IPS-18c (cell line): ENCODE measurements at regions not wholly inside any gene's neighbourhood (a gene's known extent, or its start where the extent isn't known, plus 50 kb on each side); places are given as distances from the start of the nearest gene placed in this dataset.

Source experiments
- H3K4me3 ChIP-seq: 2 replicates; pipeline ENCODE4 v1.7.0; 2013; ENCODE audit warnings: low read depth, mild to moderate bottlenecking, low read length, moderate library complexity; ENCODE audit not compliant: insufficient read depth
- H3K9me3 ChIP-seq: one replicate; pipeline ENCODE4 v1.6.1; 2013; ENCODE audit warnings: mild to moderate bottlenecking, low read length, moderate library complexity; ENCODE audit not compliant: control insufficient read depth, insufficient read depth

DNA sequence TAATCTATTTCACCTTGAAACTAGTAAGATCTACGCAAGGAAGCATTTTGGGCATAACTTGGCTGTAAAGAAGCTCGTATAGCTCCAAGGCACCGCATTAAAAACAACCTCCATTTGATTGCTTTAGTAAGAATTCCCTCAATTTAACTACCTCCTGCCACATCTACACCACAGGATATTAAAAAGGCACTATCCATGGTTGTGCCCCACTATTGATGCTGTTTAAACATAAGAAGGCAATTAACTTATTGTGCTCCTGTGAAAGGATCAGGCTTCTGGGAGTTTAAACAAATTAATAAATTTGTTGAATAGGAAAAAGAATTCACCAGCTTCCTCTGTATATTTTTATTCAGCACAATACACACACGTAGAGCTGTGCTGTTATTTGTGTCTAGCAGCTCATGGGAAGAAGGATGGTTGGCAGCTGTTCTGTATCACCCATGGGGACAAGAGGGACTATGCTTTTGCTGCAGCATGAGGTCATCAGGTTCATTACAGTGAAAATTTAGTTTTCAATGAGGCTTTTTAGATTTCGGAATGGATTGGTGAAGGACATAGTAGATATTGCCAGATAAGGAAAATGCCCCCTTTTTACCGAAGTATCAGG is 513.3 kb downstream of the HAO1 start:
- H3K4me3 ChIP-seq = no peak overlapping the region
- no peaks in the 10 kb centered on the region for H3K9me3 ChIP-seq

GRCh38 chr20:7428946-7429345 is 511.3 kb downstream of the HAO1 start:
- no peaks in the 10 kb centered on the region for H3K9me3 ChIP-seq

DNA sequence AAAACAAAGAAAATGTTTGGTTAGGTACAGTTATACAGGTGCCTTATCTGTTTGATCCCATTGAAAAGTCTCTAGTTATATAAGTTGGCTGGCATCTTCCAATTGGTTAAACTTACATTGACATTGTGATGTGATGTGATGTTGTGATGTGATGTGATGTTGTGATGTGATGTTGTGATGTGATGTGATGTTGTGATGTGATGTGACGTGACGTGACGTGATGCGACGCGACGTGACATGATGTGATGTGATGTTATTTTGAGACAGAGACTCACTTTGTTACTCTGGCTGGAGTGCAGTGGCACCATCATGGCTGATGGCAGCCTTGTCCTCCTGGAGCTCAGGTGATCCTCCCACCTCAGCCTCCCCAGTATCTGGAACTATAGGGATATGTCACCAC is 507.6 kb downstream of the HAO1 start:
- H3K9me3 ChIP-seq = no peaks in the 10 kb centered on the region
- H3K4me3 ChIP-seq = no peak overlapping the region

More at GRCh38 chr20:7428946-7429345, 511.3 kb downstream of the HAO1 start:
- no peak overlapping the region for H3K4me3 ChIP-seq

GRCh38 chr20:7437311-7437710 is 502.9 kb downstream of the HAO1 start:
- H3K4me3 ChIP-seq = no peak overlapping the region
- H3K9me3 ChIP-seq = no peaks in the 10 kb centered on the region

- H3K4me3 ChIP-seq = no peak overlapping the region
These were observed 491.0 kb downstream of the HAO1 start for GRCh38 chr20:7449269-7449668.

DNA sequence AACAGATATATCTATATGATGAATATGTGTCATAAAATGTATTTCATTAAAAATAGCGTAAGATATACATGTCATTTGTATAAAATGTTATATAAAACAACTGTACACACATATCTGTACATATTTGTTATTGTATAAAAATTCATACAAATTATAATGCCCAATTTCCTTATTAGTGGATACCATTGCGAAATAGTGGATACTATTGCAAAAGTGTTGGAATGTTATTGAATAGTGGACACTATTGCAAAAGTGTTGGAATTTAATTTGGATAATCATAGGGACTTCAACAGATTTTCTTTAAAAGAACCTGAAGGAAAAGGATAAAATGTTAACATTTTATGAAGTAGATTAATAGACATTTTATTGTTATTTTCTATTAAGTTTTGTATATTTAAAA is 487.4 kb downstream of the HAO1 start:
- H3K4me3 ChIP-seq = no peak overlapping the region
- H3K9me3 ChIP-seq = no peaks in the 10 kb centered on the region

More at GRCh38 chr20:7449269-7449668, 491.0 kb downstream of the HAO1 start:
- H3K9me3 ChIP-seq = no peaks in the 10 kb centered on the region

DNA sequence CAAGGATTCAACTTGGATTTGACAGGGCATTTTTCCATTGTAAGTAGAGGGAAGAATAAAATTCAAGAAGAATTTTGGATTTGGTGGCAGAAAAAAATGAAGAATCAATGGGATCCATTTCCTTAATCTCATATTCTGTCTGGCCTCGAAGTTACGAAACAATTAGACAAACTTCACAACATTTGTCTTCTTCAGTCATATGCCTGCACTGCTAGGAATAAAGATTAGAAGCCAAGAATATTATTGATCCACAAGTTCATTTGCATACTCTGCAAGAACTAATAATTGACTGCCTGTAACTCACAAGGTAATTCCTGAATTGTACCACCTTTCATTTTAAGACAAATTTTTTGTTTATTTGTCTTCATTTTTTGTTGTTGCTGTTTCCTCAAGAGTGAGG is 486.2 kb downstream of the HAO1 start:
- Histone ChIP-seq H3K9me3 (no peaks in the 10 kb centered on the region), H3K4me3 (no peak overlapping the region)

- Histone ChIP-seq H3K4me3 (no peak overlapping the region), H3K9me3 (no peaks in the 10 kb centered on the region)
These were observed 481.8 kb downstream of the HAO1 start for GRCh38 chr20:7458459-7458858.

DNA sequence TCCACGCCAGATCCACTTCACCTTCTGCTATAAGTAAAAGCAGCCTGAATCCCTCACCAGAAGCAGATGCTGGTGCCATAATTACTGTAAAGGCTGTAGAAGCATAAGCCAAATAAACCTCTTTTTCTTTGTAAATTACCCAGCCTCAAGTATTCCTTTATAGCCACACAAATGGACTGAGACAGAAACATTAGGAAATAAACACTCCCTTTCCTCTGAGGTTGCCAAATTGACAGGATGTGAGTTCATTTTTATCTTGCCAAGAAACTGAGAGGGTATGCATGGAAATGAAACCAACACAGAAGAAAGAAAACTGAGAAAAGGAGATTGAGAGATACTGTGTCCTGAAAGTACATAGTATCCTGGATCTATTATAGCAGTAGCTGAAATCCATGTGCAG is 481.2 kb downstream of the HAO1 start:
- no peak overlapping the region for H3K4me3 ChIP-seq
- no peaks in the 10 kb centered on the region for H3K9me3 ChIP-seq

GRCh38 chr20:7463290-7463689 is 477.0 kb downstream of the HAO1 start:
- Histone ChIP-seq H3K9me3 (no peaks in the 10 kb centered on the region), H3K4me3 (no peak overlapping the region)

GRCh38 chr20:7470912-7471311 is 469.3 kb downstream of the HAO1 start:
- Histone ChIP-seq H3K4me3 (no peak overlapping the region), H3K9me3 (no peaks in the 10 kb centered on the region)

DNA sequence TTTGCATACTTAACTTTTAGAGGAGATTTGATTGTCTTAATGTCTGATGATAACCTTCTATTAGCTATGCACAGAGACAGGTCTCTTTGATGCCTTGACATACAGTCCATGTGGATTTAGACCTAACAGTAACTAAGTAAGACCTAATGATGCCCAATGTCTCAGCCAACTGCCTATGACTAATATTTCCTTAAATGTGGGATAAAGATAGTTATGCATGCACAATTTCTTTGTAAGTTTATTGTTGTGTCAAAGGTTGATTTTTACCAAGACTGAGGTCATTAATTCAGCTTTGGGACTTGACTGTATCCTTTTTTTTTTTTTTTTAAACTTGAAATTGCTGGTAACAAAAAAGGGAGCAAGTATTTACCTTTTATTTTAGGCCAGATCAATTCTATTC is 450.0 kb downstream of the HAO1 start:
- Histone ChIP-seq H3K4me3 (no peak overlapping the region), H3K9me3 (no peaks in the 10 kb centered on the region)

DNA sequence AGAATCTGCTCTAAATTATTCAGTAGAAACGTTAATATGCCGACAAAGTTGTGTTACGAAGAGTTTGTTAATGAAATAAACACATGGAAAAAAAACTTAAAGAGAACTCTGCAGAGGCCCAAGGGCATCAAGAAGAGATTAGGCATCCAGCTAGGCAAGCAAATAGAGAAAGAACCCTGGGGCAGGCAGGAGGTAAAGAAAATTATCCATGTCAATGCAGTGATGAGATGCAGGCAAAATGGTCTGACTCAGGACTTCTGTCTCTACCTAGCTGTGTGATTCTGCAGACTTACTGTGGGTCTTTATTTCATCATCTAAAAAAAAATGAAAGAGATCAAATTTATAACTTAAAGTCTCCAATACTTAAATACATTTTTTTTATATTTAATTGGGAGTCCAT is 448.0 kb downstream of the HAO1 start:
- no peaks in the 10 kb centered on the region for H3K9me3 ChIP-seq
- no peak overlapping the region for H3K4me3 ChIP-seq

DNA sequence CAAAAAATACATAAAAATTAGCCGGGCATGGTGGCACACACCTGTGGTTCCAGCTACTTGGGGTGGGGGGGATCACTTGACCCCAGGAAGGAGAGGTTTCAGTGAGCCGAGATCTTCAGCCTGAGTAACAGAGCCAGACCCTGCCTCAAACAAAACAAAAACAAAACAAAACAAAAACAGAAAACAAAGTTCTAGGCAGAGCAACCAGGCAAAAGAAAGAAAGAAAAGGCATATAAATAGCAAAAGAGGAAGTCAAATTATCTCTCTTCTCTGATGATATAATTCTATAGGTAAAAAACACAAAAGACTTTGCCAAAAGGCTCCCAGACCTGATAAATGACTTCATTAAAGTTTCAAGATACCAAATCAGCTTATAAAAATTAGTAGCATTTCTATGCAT is 446.9 kb downstream of the HAO1 start:
- no peaks in the 10 kb centered on the region for H3K9me3 ChIP-seq
- no peak overlapping the region for H3K4me3 ChIP-seq

DNA sequence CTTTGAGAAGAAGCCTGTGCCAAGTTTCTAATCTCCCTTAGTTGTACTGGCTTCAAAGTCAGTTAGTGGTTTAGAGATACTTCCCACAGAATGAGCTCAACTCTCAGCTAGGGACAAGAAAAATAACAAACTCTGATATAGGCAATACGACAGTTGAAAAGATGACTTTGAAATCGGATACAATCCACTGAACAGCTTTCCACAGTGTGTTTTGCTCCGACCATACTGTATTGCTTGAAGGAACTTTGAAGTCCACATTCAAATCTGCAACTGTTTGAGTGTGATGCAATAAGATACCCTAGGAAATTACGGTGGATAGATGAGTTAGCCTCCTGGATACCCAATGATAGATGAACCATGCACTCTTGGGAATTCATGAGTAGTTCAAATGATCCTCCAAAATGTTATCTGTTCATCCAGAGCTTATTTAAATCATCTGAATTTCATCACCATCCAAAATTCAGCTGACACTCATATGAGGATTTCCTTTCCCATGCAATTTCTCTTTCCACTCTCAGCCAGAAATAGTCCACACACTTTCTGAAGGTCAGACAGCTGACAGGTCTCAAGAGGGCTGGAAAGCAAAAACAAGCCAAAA is 443.8 kb downstream of the HAO1 start:
- Histone ChIP-seq H3K9me3 (no peaks in the 10 kb centered on the region), H3K4me3 (no peak overlapping the region)

DNA sequence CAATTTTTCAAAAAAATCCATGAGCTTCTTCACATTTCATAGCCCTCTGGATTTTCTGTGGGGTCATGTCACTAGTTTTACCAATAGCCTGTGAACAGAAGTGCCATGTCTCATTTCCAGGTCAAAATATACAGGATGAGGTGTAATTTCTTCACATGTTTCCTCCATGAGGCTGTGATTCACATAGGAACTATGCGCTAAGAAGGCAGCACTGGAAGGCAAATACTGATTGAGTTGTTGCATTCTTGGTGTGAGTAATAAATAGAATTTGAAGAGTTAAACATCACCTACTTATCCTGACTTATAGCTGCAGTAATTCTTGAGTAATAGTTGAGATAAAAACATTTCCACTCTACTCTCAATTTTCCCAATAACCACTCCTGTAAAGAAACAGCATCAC is 442.3 kb downstream of the HAO1 start:
- no peak overlapping the region for H3K4me3 ChIP-seq
- no peaks in the 10 kb centered on the region for H3K9me3 ChIP-seq

- Histone ChIP-seq H3K9me3 (no peaks in the 10 kb centered on the region), H3K4me3 (no peak overlapping the region)
These were observed 441.1 kb downstream of the HAO1 start for GRCh38 chr20:7499201-7499600.

GRCh38 chr20:7500231-7500663 is 440.0 kb downstream of the HAO1 start:
- H3K4me3 ChIP-seq = no peak overlapping the region
- H3K9me3 ChIP-seq = no peaks in the 10 kb centered on the region

DNA sequence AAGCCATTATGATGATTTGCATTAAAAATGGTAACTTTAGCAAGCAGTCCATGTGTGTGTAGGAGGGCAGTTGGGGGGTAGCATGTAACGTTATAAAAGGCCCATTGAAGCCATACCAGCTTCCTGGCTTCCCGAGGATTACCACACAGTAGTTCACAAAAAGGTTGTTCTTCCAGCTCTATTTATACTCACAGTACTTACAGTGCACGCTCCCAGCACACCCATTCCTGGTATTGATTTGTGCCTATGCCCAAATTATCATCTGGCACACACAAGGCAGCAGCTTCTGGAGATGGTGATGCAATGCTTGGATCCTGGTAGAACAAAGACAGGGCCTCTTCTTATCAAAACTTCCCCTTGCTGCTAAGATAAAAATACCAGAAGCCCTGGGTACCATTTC is 436.8 kb downstream of the HAO1 start:
- Histone ChIP-seq H3K4me3 (no peak overlapping the region), H3K9me3 (no peaks in the 10 kb centered on the region)
